ENCODE measurements at regions not wholly inside any gene's neighbourhood (a gene's known extent, or its start where the extent isn't known, plus 50 kb on each side); places are given as distances from the start of the nearest gene placed in this dataset.

- no peak for TF ChIP-seq CTCF (IDR thresholded peaks at IDR 0.05; ENCODE audit: extremely low read depth, insufficient read depth, missing control alignments)
- in situ Hi-C loops (cut with MboI; ENCODE audit: low pct_unique_long_range_greater_than_20kb, low sequenced_read_pairs, unreplicated experiment), result no loop called here
- no peak for DNase-seq (ENCODE audit: low spot score)
These were observed 291.8 kb downstream of the TSHZ3 start for GRCh38 chr19:31057476-31057875.

- in situ Hi-C loops (cut with MboI; ENCODE audit: low pct_unique_long_range_greater_than_20kb, low sequenced_read_pairs, unreplicated experiment), result no loop called here
- no peak for TF ChIP-seq CTCF (IDR thresholded peaks at IDR 0.05; ENCODE audit: extremely low read depth, insufficient read depth, missing control alignments)
- no peak for DNase-seq (ENCODE audit: low spot score)
These were observed 293.8 kb downstream of the TSHZ3 start for GRCh38 chr19:31055454-31055853.

DNA sequence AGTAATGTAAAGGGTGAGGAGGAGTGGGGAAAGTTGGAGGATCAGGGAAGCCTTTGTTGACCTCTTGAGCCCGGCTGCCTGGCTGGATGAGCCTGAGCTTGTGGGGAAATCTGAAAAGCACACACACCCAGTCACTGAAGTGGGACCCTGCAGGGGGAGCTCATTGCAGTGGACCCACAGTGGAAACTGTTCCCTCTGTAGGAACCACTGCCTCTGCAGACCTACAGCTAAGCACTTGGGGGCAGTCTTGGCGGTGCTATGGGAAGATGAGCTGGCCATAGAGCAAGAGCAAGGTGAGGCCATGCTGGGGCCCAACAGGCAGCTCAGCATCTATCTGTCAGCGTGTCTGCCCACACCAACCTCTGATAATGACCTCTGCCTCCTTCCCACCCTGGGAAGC is 294.8 kb downstream of the TSHZ3 start:
- in situ Hi-C loops (cut with MboI; ENCODE audit: low pct_unique_long_range_greater_than_20kb, low sequenced_read_pairs, unreplicated experiment), result no loop called here
- no peak for TF ChIP-seq CTCF (IDR thresholded peaks at IDR 0.05; ENCODE audit: extremely low read depth, insufficient read depth, missing control alignments)
- DNase-seq (ENCODE audit: low spot score), result no peak

DNA sequence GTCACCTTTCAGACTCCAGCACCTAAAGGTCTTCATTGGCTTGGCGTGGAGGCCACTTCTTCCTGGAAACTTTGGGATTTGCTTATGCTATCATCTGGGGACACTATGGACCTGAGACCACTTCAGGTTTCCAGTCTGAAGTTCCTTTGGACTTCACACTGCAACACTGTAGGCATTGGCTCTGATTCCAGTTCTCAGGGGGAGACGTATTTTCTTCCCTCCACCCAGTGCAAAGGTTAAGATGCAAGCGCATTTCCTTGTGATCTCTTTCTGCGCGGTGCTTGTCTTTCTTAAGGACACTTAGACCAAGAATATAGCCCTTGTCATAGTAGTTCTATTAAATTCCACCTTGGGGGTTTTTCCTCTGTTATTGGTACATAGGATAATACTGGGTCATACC is 299.8 kb downstream of the TSHZ3 start:
- in situ Hi-C loops (cut with MboI; ENCODE audit: low pct_unique_long_range_greater_than_20kb, low sequenced_read_pairs, unreplicated experiment), result no loop called here
- no peak for DNase-seq (ENCODE audit: low spot score)
- no peak for TF ChIP-seq CTCF (IDR thresholded peaks at IDR 0.05; ENCODE audit: extremely low read depth, insufficient read depth, missing control alignments)

GRCh38 chr19:31046024-31046423 is 303.2 kb downstream of the TSHZ3 start:
- no peak for DNase-seq (ENCODE audit: low spot score)

GRCh38 chr19:31041461-31041860 is 307.8 kb downstream of the TSHZ3 start:
- DNase-seq (ENCODE audit: low spot score), result no peak
- TF ChIP-seq CTCF (IDR thresholded peaks at IDR 0.05; ENCODE audit: extremely low read depth, insufficient read depth, missing control alignments), result no peak
- in situ Hi-C loops (cut with MboI; ENCODE audit: low pct_unique_long_range_greater_than_20kb, low sequenced_read_pairs, unreplicated experiment), result no loop called here

More at GRCh38 chr19:31046024-31046423, 303.2 kb downstream of the TSHZ3 start:
- in situ Hi-C loops (cut with MboI; ENCODE audit: low pct_unique_long_range_greater_than_20kb, low sequenced_read_pairs, unreplicated experiment), result no loop called here
- TF ChIP-seq CTCF (IDR thresholded peaks at IDR 0.05; ENCODE audit: extremely low read depth, insufficient read depth, missing control alignments), result no peak

GRCh38 chr19:31039151-31039550 is 310.1 kb downstream of the TSHZ3 start:
- no peak for TF ChIP-seq CTCF (IDR thresholded peaks at IDR 0.05; ENCODE audit: extremely low read depth, insufficient read depth, missing control alignments)
- DNase-seq (ENCODE audit: low spot score), result no peak
- in situ Hi-C loops (cut with MboI; ENCODE audit: low pct_unique_long_range_greater_than_20kb, low sequenced_read_pairs, unreplicated experiment), result no loop called here
